ENCODE measurements at regions not wholly inside any gene's neighbourhood (a gene's known extent, or its start where the extent isn't known, plus 50 kb on each side); places are given as distances from the start of the nearest gene placed in this dataset.

GRCh38 chr22:47612311-47612910, 850.0 kb downstream of the TBC1D22A start:
- Histone ChIP-seq H3K36me3 (ENCODE audit: control insufficient read depth, insufficient read depth, low read length) (no peaks in the 10 kb centered on the region), H3K27me3 (replicated peaks; ENCODE audit: control insufficient read depth, insufficient read depth, low read length) (no peaks in the 10 kb centered on the region), H3K4me3 (replicated peaks; ENCODE audit: low read depth, low read length) (no peak overlapping the region)
- TF ChIP-seq, protein P1, sequence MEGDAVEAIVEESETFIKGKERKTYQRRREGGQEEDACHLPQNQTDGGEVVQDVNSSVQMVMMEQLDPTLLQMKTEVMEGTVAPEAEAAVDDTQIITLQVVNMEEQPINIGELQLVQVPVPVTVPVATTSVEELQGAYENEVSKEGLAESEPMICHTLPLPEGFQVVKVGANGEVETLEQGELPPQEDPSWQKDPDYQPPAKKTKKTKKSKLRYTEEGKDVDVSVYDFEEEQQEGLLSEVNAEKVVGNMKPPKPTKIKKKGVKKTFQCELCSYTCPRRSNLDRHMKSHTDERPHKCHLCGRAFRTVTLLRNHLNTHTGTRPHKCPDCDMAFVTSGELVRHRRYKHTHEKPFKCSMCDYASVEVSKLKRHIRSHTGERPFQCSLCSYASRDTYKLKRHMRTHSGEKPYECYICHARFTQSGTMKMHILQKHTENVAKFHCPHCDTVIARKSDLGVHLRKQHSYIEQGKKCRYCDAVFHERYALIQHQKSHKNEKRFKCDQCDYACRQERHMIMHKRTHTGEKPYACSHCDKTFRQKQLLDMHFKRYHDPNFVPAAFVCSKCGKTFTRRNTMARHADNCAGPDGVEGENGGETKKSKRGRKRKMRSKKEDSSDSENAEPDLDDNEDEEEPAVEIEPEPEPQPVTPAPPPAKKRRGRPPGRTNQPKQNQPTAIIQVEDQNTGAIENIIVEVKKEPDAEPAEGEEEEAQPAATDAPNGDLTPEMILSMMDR (IDR thresholded peaks at IDR 0.05; ENCODE audit: insufficient read depth, low read length, poor library complexity, severe bottlenecking), result no peak
- DNase-seq (ENCODE audit: extremely low read depth, insufficient read length), result no peak

- no peak for DNase-seq (ENCODE audit: extremely low read depth, insufficient read length)
- Histone ChIP-seq H3K36me3 (ENCODE audit: control insufficient read depth, insufficient read depth, low read length) (no peaks in the 10 kb centered on the region), H3K27me3 (replicated peaks; ENCODE audit: control insufficient read depth, insufficient read depth, low read length) (no peaks in the 10 kb centered on the region), H3K4me3 (replicated peaks; ENCODE audit: low read depth, low read length) (no peak overlapping the region)
- TF ChIP-seq, protein P1 (IDR thresholded peaks at IDR 0.05; ENCODE audit: insufficient read depth, low read length, poor library complexity, severe bottlenecking), result no peak
These were observed 848.3 kb downstream of the TBC1D22A start for GRCh38 chr22:47610764-47611163.

GRCh38 chr22:47610281-47610680, 847.8 kb downstream of the TBC1D22A start:
- H3K36me3 ChIP-seq (ENCODE audit: control insufficient read depth, insufficient read depth, low read length), result no peaks in the 10 kb centered on the region
- no peak overlapping the region for H3K4me3 ChIP-seq (replicated peaks; ENCODE audit: low read depth, low read length)
- no peak for DNase-seq (ENCODE audit: extremely low read depth, insufficient read length)
- H3K27me3 ChIP-seq (replicated peaks; ENCODE audit: control insufficient read depth, insufficient read depth, low read length), result no peaks in the 10 kb centered on the region
- TF ChIP-seq, protein P1 (IDR thresholded peaks at IDR 0.05; ENCODE audit: insufficient read depth, low read length, poor library complexity, severe bottlenecking), result no peak

- TF ChIP-seq, protein P1 (IDR thresholded peaks at IDR 0.05; ENCODE audit: insufficient read depth, low read length, poor library complexity, severe bottlenecking), result no peak
- no peak for DNase-seq (ENCODE audit: extremely low read depth, insufficient read length)
- Histone ChIP-seq H3K4me3 (replicated peaks; ENCODE audit: low read depth, low read length) (no peak overlapping the region), H3K27me3 (replicated peaks; ENCODE audit: control insufficient read depth, insufficient read depth, low read length) (no peaks in the 10 kb centered on the region), H3K36me3 (ENCODE audit: control insufficient read depth, insufficient read depth, low read length) (no peaks in the 10 kb centered on the region)
These were observed 847.2 kb downstream of the TBC1D22A start for GRCh38 chr22:47609653-47610052.

- H3K36me3 ChIP-seq (ENCODE audit: control insufficient read depth, insufficient read depth, low read length), result no peaks in the 10 kb centered on the region
- DNase-seq (ENCODE audit: extremely low read depth, insufficient read length), result no peak
- no peak overlapping the region for H3K4me3 ChIP-seq (replicated peaks; ENCODE audit: low read depth, low read length)
- H3K27me3 ChIP-seq (replicated peaks; ENCODE audit: control insufficient read depth, insufficient read depth, low read length), result no peaks in the 10 kb centered on the region
- TF ChIP-seq, protein P1 (IDR thresholded peaks at IDR 0.05; ENCODE audit: insufficient read depth, low read length, poor library complexity, severe bottlenecking), result no peak
These were observed 846.0 kb downstream of the TBC1D22A start for GRCh38 chr22:47608421-47608820.

GRCh38 chr22:47607486-47607885, 845.0 kb downstream of the TBC1D22A start:
- TF ChIP-seq, protein P1 (IDR thresholded peaks at IDR 0.05; ENCODE audit: insufficient read depth, low read length, poor library complexity, severe bottlenecking), result no peak
- H3K36me3 ChIP-seq (ENCODE audit: control insufficient read depth, insufficient read depth, low read length), result no peaks in the 10 kb centered on the region
- no peaks in the 10 kb centered on the region for H3K27me3 ChIP-seq (replicated peaks; ENCODE audit: control insufficient read depth, insufficient read depth, low read length)
- H3K4me3 ChIP-seq (replicated peaks; ENCODE audit: low read depth, low read length), result no peak overlapping the region
- no peak for DNase-seq (ENCODE audit: extremely low read depth, insufficient read length)
